ENCODE measurements at regions not wholly inside any gene's neighbourhood (a gene's known extent, or its start where the extent isn't known, plus 50 kb on each side); places are given as distances from the start of the nearest gene placed in this dataset.

GRCh38 chr4:137043184-137043583, 489.1 kb downstream of the PCDH18 start:
- no peak for TF ChIP-seq EP300 (IDR thresholded peaks at IDR 0.05; ENCODE audit: borderline replicate concordance)
- TF ChIP-seq REST (IDR thresholded peaks at IDR 0.05; ENCODE audit: low read depth): no peak
- TF ChIP-seq TAF1 (IDR thresholded peaks at IDR 0.05; ENCODE audit: low read depth): no peak
- no peak for TF ChIP-seq NFIC (IDR thresholded peaks at IDR 0.05)
- TF ChIP-seq TEAD4 (IDR thresholded peaks at IDR 0.05): no peak
- no peak for TF ChIP-seq YY1 (IDR thresholded peaks at IDR 0.05; ENCODE audit: low read depth)
- no peak for TF ChIP-seq RAD21 (IDR thresholded peaks at IDR 0.05; ENCODE audit: low read depth)
- TF ChIP-seq EGR1 (IDR thresholded peaks at IDR 0.05): no peak
- TF ChIP-seq CREB1 (IDR thresholded peaks at IDR 0.05; ENCODE audit: low read depth): no peak
- TF ChIP-seq MAX (IDR thresholded peaks at IDR 0.05): no peak
- TF ChIP-seq FOXM1 (IDR thresholded peaks at IDR 0.05; ENCODE audit: borderline replicate concordance, low read depth): no peak
- no peak for TF ChIP-seq TCF12 (IDR thresholded peaks at IDR 0.05; ENCODE audit: low read depth)

Data from Ishikawa (cell line).